ENCODE measurements at regions not wholly inside any gene's neighbourhood (a gene's known extent, or its start where the extent isn't known, plus 50 kb on each side); places are given as distances from the start of the nearest gene placed in this dataset.
A peak's percentile ranks its signal among the peaks of the same experiment; 100 is the strongest.

DNA sequence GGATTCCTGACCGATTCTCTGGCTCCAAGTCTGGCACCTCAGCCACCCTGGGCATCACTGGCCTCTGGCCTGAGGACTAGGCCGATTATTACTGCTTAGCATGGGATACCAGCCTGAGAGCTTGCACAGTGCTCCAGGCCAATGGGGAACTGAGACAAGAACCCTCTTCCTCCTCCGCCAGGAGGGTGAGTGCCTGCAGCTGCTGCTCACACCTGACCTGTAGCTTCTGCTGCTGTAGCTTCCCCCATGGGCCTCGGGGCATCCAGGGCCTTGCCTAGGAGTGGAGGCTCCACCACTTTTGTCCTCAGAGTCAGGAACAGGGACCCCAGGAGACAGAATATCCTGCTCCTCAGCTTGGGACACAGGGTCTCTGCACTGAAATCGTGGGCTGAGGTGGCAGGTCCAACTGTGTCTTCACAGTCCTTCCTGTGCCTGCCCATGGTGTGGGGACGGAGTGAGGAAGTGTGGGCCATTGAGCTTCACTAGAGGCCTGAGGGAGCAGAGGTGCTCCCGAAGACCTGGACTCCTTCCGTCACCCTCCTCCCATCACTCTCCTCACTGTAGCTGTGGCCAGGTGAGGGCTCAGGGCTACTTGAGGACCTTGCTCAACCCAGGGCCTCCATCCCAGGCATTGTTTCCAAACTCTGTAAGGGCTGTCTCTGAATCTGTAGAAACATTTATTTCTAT is 103.8 kb downstream of the ZNF280B start:
- DNase-seq (no peak), ATAC-seq (ENCODE audit: poor library complexity) (no peak)
- intact Hi-C loops (cut with DNase I): no loop called here

DNA sequence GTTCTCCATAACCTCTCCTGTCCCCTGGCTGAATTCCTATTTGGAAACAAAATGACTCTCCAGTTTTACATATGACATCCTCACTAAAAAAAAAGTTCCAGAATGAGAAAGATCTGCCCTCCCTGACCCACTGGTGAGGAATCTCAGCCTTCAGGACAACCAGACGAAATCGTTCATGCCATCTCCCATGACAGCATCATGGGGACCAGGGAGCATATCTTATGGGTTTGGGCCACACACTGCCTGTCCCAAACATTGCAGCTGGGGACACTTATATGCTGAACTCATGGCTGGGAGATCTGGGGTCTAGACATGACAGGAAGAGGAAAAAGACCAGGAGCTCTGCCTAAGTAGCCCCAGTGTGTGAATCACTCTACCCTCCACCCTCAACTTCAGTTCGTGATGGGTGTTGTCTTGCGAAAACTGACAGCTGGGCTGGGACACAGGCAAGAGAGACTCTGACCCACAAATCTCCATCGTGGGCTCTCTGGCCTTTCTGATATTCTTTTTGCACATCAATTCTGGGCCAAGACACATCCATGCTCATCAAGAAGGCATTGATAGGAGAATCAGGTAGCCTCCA is 102.0 kb downstream of the ZNF280B start:
- no peak for ATAC-seq (ENCODE audit: poor library complexity)
- intact Hi-C loops (cut with DNase I): no loop called here

DNA sequence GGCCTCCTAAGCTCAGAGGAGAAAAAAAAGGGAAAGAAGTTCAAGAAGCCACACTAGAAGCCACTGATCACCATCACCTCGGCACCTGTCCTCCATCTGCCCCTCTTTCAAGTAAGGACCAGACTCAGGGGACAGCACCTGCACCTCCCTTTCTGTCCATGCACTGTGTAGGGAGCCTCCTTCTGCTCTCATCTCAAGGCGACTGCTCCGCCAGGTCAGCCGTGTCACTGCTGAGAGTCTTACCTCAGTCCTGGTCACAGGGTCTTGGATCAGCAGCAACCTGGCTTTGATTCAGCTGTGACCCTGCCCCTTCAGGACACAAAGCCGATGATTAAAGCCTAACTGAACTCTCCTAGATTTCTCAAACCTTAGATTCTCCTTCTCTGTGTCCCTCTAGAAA is 101.5 kb downstream of the ZNF280B start:
- intact Hi-C loops (cut with DNase I): no loop called here
- no peak for ATAC-seq (ENCODE audit: poor library complexity)
- DNase-seq: no peak

More for the DNA sequence above, 102.0 kb downstream of the ZNF280B start:
- no peak for DNase-seq

DNA sequence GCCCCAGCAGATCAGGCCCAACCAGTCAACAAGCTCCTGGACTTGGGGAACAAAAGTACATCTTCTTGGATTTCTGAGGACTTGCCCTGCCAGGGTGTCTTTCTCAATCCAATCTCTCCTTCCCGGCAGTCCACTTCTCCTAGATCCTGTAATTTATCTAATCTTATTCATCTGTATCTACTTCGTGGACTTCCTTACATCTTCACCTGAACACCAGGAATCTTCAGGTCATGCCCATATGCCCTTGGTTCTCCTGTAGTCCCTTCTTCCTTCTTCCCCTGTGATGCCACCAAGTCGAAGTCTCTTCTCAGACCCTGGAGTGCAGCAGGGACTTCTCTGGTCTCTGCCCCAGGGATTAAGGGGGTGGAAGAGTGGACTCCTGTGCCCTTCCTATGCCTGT is 100.3 kb downstream of the ZNF280B start:
- intact Hi-C loops (cut with DNase I): no loop called here
- DNase-seq: no peak
- ATAC-seq (ENCODE audit: poor library complexity): no peak

DNA sequence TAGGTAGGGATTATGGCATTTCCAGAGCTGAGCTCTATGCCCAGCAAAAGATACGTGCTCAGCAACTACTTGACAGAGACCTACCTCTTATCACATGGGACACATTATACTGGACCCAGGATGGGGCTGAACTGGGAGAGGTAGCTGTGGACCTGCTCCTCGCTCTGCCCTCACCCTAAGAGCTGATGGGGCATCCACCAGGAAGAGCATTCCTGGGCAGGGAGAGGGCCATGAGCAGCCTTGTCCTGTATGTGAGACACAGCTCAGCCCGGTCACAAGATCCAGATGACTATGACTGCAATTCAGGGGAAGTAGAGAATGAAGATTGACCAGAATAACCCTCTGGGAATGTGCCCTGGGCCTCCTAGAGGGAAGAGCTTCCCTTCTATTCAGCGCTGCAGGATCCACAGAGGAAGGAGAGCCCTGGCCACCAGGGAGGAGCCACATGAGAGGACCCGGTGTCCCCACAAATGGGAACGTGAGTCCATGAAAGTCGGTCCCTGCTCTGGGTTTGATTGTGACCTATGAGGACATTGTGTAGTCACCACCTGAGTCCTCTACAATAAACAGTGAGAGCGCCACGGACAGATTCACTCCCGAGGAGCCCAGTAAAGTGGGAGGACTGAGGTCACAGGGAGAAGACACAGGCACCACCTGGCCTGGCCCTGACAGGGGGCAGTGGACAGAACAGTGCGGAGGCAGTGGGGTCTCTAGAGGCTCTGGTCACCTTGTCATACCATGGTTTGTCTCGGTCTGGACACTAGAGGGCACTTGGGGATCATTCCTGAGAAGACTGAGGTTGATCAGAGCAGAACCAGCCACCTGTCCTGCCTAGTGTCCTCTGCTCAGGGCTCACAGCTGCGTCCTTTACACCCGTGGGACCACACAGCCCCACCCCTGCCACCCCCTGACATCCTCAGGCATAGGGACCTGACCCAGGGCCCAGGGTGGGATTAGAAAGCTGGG is 99.5 kb downstream of the ZNF280B start:
- peak; percentile 65 for ATAC-seq (ENCODE audit: poor library complexity)
- intact Hi-C loops (cut with DNase I): no loop called here
- no peak for DNase-seq

DNA sequence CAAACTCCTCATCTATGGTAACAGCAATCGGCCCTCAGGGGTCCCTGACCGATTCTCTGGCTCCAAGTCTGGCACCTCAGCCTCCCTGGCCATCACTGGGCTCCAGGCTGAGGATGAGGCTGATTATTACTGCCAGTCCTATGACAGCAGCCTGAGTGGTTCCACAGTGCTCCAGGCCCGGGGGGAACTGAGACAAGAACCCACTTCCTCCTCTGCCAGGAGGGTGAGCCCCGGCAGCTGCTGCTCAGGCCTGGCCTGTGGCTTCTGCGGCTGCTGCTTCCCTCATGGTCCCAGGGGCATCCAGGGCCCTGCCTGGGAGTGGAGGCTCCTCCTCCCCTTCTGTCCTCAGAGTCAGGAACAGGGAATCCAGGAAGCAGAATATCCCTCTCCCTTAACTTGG is 98.4 kb downstream of the ZNF280B start:
- ATAC-seq (ENCODE audit: poor library complexity): peak; percentile 95
- intact Hi-C loops (cut with DNase I): no loop called here
- DNase-seq: peak; percentile 78

DNA sequence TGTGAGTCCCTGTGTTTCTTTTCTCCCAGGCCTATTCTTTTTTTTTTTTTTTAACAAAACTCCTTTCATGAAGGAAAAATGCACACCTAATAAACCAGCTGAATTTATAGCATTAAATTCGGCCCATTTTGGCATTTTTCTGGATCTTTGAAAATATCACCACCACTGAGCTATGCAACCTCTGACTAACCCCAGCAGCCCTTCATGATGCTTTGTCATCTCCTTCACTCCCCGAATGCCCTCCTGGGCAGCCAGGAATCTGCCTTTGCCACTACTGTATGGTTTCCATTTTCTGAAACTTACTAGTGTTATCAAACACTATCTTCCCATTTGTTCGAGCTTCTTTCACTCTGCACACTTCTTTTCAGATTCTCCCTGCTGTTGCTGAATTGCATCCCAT is 97.9 kb downstream of the ZNF280B start:
- no peak for ATAC-seq (ENCODE audit: poor library complexity)
- DNase-seq: no peak
- intact Hi-C loops (cut with DNase I): no loop called here

DNA sequence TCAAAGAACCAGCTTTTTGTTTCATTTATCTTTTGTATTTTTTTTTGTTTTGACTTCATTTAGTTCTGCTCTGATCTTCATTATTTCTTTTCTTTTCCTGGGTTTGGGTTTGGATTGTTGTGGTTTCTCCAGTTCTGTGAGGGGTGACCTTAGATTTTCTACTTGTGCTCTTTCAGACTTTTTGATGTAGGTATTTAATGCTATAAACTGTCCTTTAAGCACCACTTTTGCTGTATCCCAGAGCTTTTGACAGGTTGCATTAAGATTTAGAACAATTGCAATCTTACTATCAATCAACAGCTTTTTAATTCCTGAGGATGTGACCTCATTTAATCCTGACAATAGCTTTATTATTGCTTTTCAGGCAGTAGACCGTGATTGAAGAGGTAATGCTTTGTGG is 94.3 kb downstream of the ZNF280B start:
- ATAC-seq (ENCODE audit: poor library complexity): no peak
- no peak for DNase-seq
- intact Hi-C loops (cut with DNase I): no loop called here

DNA sequence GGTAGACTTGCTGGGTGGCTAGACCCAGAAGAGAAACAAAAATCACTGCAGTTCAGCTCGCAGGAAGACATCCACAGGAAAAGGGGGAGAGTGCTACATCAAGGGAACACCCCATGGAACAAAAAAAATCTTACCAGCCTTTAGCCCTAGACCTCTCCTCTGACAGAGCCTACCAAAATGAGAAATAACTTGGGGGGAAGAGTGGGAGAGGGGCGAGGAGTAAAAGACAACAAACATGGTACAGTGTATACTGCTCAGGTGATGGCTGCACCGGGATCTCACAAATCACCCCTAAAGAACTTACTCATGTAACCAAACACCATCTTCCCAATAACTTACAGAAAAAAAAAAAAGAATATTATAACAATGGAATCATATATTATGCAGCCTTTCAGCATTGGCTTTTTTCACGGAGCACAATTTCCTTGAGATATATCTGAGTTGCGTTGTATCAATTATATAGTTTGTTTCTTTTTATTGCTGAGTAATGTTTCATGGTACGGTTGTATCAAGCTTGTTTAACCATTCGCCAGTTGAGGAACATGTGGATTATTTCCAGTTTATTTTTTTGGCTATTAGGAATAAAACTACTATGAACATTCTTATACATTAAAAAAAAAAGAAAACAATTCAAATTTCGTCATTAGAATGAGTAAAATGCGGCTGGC is 90.9 kb downstream of the ZNF280B start:
- DNase-seq (no peak), ATAC-seq (ENCODE audit: poor library complexity) (no peak)
- intact Hi-C loops (cut with DNase I): no loop called here

DNA sequence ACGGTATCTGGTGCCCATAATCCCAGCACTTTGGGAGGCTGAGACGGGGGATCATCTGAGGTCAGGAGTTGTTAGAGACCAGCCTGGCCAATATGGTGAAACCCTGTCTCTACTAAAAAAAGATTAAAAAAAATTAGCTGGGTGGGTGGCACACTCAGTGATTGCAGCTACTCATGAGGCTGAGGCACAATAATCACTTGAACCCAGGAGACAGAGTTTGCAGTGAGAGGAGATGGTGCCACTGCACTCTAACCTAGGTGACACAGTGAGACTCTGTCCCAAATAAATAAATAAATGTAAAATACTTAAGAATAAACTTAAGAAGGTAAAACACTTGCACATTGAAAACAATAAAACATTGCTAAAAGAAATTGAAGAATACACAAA is 90.4 kb downstream of the ZNF280B start:
- ATAC-seq (ENCODE audit: poor library complexity): no peak
- DNase-seq: no peak
- intact Hi-C loops (cut with DNase I): no loop called here

DNA sequence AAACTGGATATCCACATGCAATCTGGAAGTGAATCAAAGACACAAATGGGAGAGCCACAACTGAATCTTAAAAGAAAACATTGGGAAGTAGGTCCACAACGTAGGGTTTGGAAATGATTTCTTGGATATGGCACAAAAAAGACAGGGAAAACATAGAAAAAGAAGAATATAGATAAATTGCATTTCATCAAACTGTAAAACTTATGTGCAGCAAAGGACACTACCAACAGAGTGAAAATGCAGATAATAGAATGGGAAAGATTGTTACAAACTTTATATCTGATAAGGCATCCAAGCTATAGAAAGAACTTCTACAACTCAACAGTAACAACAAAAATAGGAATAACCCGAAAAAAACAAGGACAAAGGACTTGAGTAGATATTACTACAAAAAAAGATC is 89.6 kb downstream of the ZNF280B start:
- no peak for DNase-seq
- intact Hi-C loops (cut with DNase I): no loop called here
- ATAC-seq (ENCODE audit: poor library complexity): no peak

DNA sequence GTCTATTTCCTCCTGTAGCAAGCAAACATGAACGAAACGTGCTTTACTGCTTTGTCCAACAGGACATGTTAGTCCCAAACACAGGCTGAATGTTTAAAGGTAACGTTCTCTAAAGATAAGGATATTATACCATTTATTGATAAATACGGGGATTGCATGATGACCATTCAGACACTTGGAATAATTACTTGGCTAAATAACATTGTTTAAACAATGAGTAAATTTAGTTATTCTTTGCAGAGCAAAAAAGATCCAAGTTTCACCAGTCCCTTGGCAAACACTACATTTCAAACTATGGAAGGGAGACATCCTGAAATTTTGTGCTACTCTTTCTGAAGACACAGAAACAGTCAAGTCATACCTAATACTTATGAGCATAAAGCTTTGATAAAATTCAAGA is 88.0 kb downstream of the ZNF280B start:
- ATAC-seq (ENCODE audit: poor library complexity) (no peak), DNase-seq (no peak)
- intact Hi-C loops (cut with DNase I): no loop called here

DNA sequence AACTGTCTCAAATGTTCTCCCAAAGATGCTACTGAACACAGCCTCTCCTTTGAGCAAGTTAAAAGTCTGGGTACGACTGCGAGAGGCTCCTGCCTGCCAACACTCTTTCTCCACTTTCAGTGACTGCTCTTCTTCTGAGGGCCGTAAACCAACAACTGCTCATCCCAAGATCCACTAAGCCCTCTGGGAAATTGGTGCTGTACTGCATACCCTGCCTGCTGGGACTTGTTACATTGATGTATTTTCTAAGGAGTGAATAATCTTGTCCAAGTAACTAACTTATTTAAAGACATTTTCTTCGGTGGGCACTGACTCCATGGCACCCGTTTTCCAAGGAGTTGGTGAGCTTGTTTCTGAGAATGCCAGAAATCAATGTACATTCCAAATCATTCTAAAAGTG is 87.2 kb downstream of the ZNF280B start:
- no peak for DNase-seq
- ATAC-seq (ENCODE audit: poor library complexity): no peak

DNA sequence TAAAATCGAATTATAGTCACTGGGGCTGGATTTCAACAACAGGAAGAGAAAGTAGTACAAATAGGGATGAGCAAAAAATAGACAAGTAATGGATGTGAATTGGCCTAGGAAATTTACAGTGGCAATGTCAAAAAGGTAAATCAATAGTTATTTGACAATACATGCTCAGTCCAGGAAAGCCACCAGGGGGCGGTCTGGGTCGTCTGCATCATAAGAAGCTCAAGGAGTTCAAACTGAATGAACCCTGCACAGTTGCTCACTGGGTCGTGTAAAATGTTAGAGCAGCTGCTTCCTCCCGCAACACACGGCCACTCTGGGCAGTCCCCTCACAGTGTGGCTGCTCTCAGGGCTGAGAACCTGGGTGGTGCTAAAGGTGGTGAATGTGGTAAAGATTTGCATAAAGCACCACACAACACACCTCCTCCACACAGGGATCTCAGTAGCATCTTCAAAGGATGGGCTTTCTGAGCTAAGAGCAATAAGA is 85.9 kb downstream of the ZNF280B start:
- intact Hi-C loops (cut with DNase I): no loop called here
- peak; percentile 73 for DNase-seq
- ATAC-seq (ENCODE audit: poor library complexity): peak; percentile 46

More for the DNA sequence above, 87.2 kb downstream of the ZNF280B start:
- intact Hi-C loops (cut with DNase I): no loop called here

DNA sequence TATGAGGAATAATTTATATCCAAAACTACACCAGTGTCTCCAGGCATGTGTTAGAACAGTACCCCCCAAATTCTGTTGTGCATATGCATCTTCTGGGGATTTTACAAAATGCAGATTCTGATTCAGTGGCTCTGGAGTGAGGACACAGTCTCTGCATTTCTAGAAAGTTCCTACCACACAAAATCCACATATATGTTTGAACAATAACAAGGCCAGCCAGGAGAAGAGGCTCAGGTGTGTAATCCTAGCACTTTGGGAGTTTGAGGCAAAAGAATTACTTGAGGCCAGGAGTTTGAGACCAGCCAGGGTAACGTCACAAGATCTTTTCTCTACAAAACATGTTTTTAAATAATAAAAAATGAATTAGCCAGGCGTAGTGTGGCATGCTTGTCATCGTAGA is 84.9 kb downstream of the ZNF280B start:
- no peak for ATAC-seq (ENCODE audit: poor library complexity)
- intact Hi-C loops (cut with DNase I): no loop called here
- DNase-seq: no peak

DNA sequence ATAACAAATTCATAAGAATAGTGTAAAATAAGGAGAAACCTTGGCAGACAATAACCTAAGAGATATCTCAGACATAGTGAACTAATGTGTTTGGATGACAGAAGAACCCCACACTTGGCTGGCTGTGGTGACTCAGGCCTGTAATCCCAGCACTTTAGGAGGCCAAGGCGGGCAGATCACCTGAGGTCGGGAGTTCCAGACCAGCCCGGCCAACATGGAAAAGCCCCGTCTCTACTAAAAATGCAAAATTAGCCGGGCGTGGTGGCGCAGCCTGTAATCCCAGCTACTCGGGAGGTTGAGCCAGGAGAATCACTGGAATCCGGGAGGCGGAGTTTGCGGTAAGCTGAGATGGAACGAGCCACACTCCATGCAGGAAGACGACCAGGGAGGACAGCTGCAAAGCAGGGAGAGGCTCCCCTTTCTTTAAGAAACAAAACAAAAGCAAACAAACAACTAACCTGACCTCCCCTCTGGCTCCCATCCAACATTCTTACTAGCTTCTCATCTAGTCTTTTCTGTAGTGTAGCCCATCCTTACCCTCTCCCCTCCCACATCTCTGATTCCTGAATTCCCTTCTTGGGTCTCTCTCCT is 84.2 kb downstream of the ZNF280B start:
- ATAC-seq (ENCODE audit: poor library complexity) (no peak), DNase-seq (no peak)
- intact Hi-C loops (cut with DNase I): no loop called here

DNA sequence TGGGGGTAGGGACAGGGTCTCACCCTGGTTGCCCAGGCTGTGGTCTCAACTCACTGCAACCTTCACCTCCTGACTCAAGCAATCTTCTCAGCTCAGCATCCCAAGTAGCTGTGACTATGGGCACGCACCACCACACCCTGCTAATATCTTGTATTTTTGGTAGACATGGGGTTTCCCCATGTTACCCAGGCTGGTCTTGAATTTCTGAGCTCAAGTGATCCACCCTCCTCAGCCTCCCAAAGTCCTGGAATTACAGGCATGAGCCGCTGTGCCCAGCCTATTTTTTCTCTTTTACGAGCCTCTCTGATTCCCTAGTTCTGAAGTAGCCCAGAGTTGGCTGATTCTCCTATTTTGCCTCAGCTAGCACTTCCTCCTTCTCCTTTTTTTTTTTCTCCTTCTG is 83.6 kb downstream of the ZNF280B start:
- no peak for ATAC-seq (ENCODE audit: poor library complexity)
- no peak for DNase-seq
- intact Hi-C loops (cut with DNase I): no loop called here

DNA sequence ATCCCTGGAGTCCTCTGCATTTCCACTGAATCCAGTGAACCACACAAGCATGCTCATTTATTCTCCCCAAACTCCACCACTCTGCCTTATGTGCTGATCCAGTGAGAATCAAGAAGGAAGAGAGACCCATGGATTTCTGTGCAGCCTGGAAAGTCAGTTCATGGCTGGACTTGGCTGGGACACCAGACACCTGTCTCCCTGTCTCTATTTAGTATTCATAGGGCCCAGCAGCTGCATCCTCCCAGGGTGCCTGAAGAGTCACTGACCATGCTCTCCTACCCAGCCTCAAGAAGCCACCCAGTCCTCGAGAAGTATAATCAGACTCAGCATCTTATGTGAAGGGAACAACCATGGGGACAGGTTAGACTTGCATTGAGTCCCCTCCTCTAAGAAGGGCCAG is 83.2 kb downstream of the ZNF280B start:
- DNase-seq (no peak), ATAC-seq (ENCODE audit: poor library complexity) (peak; percentile 30)
- intact Hi-C loops (cut with DNase I): no loop called here

Measured in Right ventricle myocardium superior (tissue), 1 donor.